ENCODE measurements at regions not wholly inside any gene's neighbourhood (a gene's known extent, or its start where the extent isn't known, plus 50 kb on each side); places are given as distances from the start of the nearest gene placed in this dataset.
"Not testable (repeated sequence)": the region's sequence is repeated elsewhere in the genome, so short reads cannot be mapped to it uniquely, and the experiment has no call there.

DNA sequence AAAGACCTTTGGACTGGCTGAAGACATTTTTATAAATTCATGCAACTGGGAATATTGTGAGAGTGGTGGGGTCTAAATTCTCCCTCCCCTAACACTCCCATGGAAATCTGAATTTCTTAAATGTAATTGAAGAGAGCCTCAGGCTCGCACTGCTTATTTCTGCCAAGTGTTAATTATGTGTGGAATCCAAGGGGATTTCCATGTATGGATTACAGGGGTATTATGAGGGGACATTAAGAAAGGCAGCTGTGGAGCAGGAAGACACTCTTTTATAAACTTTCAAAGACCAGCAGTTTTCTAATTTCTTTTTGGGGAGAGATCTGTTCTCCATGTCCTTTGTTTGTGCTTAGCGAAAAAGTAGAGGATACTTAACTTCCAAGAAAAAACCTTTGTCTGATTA lies 152.1 kb upstream of the TBL1XR1 start:
- TF ChIP-seq, protein P1, sequence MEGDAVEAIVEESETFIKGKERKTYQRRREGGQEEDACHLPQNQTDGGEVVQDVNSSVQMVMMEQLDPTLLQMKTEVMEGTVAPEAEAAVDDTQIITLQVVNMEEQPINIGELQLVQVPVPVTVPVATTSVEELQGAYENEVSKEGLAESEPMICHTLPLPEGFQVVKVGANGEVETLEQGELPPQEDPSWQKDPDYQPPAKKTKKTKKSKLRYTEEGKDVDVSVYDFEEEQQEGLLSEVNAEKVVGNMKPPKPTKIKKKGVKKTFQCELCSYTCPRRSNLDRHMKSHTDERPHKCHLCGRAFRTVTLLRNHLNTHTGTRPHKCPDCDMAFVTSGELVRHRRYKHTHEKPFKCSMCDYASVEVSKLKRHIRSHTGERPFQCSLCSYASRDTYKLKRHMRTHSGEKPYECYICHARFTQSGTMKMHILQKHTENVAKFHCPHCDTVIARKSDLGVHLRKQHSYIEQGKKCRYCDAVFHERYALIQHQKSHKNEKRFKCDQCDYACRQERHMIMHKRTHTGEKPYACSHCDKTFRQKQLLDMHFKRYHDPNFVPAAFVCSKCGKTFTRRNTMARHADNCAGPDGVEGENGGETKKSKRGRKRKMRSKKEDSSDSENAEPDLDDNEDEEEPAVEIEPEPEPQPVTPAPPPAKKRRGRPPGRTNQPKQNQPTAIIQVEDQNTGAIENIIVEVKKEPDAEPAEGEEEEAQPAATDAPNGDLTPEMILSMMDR (IDR thresholded peaks at IDR 0.05; ENCODE audit: low read depth, low read length, missing control alignments), result no peak
- no peak for DNase-seq (ENCODE audit: extremely low read depth, low read depth)
- no peak overlapping the region for H3K4me3 ChIP-seq (replicated peaks; ENCODE audit: low read depth, low read length)

DNA sequence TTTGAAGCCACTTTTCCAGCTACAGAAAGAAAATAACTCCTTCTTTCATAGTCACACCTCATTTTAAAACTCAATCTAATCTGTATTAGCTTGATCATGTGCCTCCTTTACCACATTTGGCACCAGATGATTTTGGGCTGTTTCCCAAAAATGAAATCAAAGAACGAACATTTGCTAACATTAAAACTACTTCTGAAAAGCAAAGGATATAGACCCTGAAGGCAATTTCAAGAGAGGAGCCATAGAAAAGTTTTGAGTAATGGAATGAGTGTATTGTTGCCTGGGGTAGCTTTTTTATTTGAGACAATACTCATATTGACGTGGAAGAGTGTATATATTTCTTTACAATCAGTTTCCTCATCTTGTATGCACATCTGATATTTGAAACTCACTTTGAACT lies 152.8 kb upstream of the TBL1XR1 start:
- TF ChIP-seq, protein P1 (IDR thresholded peaks at IDR 0.05; ENCODE audit: low read depth, low read length, missing control alignments), result no peak
- no peak overlapping the region for H3K4me3 ChIP-seq (replicated peaks; ENCODE audit: low read depth, low read length)
- no peak for DNase-seq (ENCODE audit: extremely low read depth, low read depth)

DNA sequence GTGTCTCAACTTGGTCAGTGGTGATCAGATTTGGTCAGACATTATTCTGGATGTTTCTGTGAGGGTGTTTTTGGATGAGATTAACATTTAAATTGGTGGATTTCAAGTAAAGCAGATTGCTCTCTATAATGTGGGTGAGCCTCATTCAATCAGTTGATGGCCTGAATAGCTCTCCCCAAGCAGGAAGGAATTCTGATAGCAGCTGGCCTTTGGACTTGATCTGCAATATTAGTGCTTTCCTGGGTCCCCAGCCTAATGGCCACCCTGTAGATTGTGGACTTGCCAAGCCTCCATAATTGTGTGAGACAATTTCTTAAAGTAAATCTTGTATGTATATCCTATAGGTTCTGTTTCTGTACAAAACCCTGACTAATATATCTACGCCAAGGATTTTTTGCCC lies 153.9 kb upstream of the TBL1XR1 start:
- no peak for DNase-seq (ENCODE audit: extremely low read depth, low read depth)
- H3K4me3 ChIP-seq (replicated peaks; ENCODE audit: low read depth, low read length), result no peak overlapping the region
- TF ChIP-seq, protein P1 (IDR thresholded peaks at IDR 0.05; ENCODE audit: low read depth, low read length, missing control alignments), result no peak

DNA sequence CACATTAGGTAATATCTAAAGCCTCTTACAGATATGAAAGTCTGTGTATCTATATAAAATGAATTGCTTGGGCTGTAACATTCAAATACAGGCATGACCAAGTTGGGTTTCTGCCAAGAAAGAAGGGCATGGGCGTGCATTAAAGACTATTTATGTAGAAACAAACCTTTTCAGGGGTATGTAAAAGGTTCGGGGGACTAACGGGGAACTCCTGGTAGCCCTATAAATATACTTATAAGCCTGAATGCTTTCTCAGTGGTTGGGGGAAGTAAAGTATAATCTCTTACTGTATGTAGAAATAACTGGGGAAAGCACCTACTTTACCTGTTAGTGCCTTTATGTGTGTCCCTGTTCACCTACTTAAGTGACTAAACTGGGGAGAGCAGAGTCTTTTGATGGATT lies 154.5 kb upstream of the TBL1XR1 start:
- H3K4me3 ChIP-seq (replicated peaks; ENCODE audit: low read depth, low read length), result no peak overlapping the region
- TF ChIP-seq, protein P1 (IDR thresholded peaks at IDR 0.05; ENCODE audit: low read depth, low read length, missing control alignments), result no peak
- no peak for DNase-seq (ENCODE audit: extremely low read depth, low read depth)

DNA sequence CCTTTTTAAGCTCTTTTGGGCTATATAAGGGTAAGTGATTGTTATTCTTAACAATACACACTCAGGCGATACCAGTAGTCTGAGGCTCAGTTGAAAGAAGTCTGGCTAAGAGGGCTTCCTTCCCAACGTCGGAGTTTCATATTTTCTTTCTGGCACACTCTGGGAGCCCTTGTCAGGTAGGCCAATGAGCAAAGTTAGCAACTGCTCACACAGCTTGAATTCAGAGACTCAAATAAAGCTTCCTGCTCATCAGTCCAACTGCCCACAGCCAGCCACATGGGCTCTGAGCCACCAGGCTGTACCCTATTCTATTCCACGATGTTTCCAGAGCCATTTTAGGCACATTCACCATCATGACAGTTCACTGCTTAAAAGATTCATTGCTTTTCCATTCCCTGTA lies 155.1 kb upstream of the TBL1XR1 start:
- DNase-seq (ENCODE audit: extremely low read depth, low read depth), result no peak
- no peak overlapping the region for H3K4me3 ChIP-seq (replicated peaks; ENCODE audit: low read depth, low read length)
- TF ChIP-seq, protein P1 (IDR thresholded peaks at IDR 0.05; ENCODE audit: low read depth, low read length, missing control alignments), result no peak

DNA sequence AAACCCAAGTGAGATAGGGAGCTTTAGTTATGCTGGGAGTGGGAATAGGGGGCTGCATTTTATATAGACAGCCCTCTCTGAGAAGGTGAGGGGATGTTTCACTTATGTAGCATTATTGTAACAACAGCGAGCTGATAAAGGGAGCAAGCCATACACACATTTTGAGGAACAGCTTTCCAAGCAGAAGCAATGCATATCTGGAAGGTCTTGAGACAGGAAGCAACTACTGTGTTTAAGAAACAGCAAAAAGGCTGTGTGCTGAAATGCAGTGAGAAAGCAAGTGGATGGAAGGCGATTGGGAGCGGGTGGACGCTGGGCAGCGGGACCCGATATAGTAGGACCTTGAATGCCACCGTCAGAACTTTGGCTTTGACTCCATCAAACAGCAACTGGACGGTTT lies 155.9 kb upstream of the TBL1XR1 start:
- TF ChIP-seq, protein P1 (IDR thresholded peaks at IDR 0.05; ENCODE audit: low read depth, low read length, missing control alignments), result no peak
- H3K4me3 ChIP-seq (replicated peaks; ENCODE audit: low read depth, low read length), result no peak overlapping the region
- DNase-seq (ENCODE audit: extremely low read depth, low read depth), result no peak

DNA sequence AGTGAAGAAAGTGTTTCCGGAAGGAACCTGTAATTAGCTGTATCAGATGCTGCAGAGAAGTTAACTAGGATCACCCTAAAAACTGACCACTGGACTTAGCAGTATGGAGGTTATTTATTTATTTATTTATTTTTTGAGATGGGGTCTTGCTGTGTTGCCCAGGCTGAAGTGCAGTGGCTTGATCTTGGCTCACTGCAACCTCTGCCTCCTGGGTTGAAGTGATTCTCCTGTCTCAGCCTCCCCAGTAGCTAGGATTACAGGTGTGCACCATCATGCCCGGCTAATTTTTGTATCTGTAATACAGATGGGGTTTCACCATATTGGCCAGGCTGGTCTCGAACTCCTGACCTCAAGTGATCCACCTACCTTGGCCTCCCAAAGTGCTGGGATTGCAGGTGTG lies 156.6 kb upstream of the TBL1XR1 start:
- not testable (repeated sequence) for DNase-seq (ENCODE audit: extremely low read depth, low read depth)

More for the DNA sequence above, 156.6 kb upstream of the TBL1XR1 start:
- not testable (repeated sequence) for H3K4me3 ChIP-seq (replicated peaks; ENCODE audit: low read depth, low read length)

All from HFF-Myc (cell line).